K562 (cell line): ENCODE measurements at regions not wholly inside any gene's neighbourhood (a gene's known extent, or its start where the extent isn't known, plus 50 kb on each side); places are given as distances from the start of the nearest gene placed in this dataset.

Experiments used
- HDAC3 ChIP-seq: fragments of 450-650 bp; IDR thresholded peaks from 2 replicates; pipeline ENCODE4 v1.6.1; 2018; ENCODE audit warnings: borderline replicate concordance, mild to moderate bottlenecking, moderate library complexity; ENCODE audit not compliant: partially characterized antibody
- MAZ ChIP-seq, 2 experiments: fragments of 450-650 bp in 1 of 2; sonication (generic) in 1 of 2; formaldehyde crosslinking; IDR thresholded peaks in 1 of 2; conservative IDR thresholded peaks in 1 of 2; 2 replicates each; pipeline versions ENCODE4 v1.4.0 to v1.5.0; 2020; ENCODE audit warnings: mild to moderate bottlenecking in 1 of 2, missing genetic modification reagents in 1 of 2
- PTBP1 ChIP-seq: fragments of 200-400 bp; formaldehyde crosslinking; IDR thresholded peaks from 2 replicates; pipeline ENCODE4 v1.6.1; 2017; ENCODE audit warnings: low read depth, low read length
- SIN3B ChIP-seq: fragments of 450-650 bp; IDR thresholded peaks from 2 replicates; pipeline ENCODE4 v1.6.1; 2017; ENCODE audit warnings: low read depth, mild to moderate bottlenecking, moderate library complexity
- TRIM28 ChIP-seq: fragments of 450-650 bp; IDR thresholded peaks from 2 replicates; pipeline ENCODE4 v1.6.1; 2017
- XRCC5 ChIP-seq: fragments of 200-400 bp; formaldehyde crosslinking; IDR thresholded peaks from 2 replicates; pipeline ENCODE4 v1.6.1; 2017; ENCODE audit warnings: low read depth, mild to moderate bottlenecking, low read length
- ZNF174 ChIP-seq: fragments of 250-450 bp; sonication (Bioruptor Pico); IDR thresholded peaks from 2 replicates; pipeline ENCODE4 v1.4.0; 2020; ENCODE audit warnings: mild to moderate bottlenecking
- ZSCAN32 ChIP-seq: fragments of 450-650 bp; formaldehyde crosslinking; IDR thresholded peaks from 2 replicates; pipeline ENCODE4 v1.4.0; 2020; ENCODE audit warnings: mild to moderate bottlenecking, moderate library complexity
- TF ChIP-seq, protein P1 (sequence below): IDR thresholded peaks from 2 replicates; pipeline ENCODE4 v1.6.1; 2012; ENCODE audit warnings: low read depth, low read length, improper control_type of control experiment, borderline replicate concordance
- TF ChIP-seq, protein P2 (sequence below): fragments of 150-350 bp; conservative IDR thresholded peaks from 2 replicates; pipeline ENCODE4 v1.6.1; 2014; ENCODE audit warnings: low read length

DNA sequence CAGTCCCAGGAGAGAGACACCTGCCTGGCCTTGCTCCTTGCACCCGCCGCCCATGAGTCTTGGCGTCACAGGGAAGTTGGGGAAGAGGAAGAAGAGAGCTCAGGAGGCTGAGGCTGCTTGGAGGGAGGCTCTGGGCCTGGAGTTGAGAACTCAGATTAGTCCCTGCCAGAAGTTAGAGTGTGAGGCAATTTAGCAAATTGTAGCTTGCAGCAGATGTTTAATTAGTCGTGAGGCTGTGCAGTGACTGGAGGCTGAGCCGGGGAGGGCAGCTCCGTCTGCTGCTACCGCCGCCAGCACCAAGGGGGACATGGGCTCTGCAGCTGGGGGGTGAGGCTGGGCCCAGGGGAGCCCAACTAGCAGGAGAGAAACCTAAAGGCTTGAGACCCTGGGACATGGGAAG, 738.3 kb upstream of the EEF2KMT start (continued):
- TF ChIP-seq XRCC5, result no peak
- no peak for TF ChIP-seq MAZ (CRISPR knock-in tag; conservative IDR thresholded peaks at IDR 0.05 in 1 of 2, IDR thresholded peaks at IDR 0.05 in 1 of 2)
- TF ChIP-seq, protein P1, sequence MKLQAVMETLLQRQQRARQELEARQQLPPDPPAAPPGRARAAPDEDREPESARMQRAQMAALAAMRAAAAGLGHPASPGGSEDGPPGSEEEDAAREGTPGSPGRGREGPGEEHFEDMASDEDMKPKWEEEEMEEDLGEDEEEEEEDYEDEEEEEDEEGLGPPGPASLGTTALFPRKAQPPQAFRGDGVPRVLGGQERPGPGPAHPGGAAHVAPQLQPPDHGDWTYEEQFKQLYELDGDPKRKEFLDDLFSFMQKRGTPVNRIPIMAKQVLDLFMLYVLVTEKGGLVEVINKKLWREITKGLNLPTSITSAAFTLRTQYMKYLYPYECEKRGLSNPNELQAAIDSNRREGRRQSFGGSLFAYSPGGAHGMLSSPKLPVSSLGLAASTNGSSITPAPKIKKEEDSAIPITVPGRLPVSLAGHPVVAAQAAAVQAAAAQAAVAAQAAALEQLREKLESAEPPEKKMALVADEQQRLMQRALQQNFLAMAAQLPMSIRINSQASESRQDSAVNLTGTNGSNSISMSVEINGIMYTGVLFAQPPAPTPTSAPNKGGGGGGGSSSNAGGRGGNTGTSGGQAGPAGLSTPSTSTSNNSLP, result no peak
- TF ChIP-seq HDAC3, result no peak
- no peak for TF ChIP-seq TRIM28
- no peak for TF ChIP-seq PTBP1
- TF ChIP-seq SIN3B, result no peak
- TF ChIP-seq, protein P2, sequence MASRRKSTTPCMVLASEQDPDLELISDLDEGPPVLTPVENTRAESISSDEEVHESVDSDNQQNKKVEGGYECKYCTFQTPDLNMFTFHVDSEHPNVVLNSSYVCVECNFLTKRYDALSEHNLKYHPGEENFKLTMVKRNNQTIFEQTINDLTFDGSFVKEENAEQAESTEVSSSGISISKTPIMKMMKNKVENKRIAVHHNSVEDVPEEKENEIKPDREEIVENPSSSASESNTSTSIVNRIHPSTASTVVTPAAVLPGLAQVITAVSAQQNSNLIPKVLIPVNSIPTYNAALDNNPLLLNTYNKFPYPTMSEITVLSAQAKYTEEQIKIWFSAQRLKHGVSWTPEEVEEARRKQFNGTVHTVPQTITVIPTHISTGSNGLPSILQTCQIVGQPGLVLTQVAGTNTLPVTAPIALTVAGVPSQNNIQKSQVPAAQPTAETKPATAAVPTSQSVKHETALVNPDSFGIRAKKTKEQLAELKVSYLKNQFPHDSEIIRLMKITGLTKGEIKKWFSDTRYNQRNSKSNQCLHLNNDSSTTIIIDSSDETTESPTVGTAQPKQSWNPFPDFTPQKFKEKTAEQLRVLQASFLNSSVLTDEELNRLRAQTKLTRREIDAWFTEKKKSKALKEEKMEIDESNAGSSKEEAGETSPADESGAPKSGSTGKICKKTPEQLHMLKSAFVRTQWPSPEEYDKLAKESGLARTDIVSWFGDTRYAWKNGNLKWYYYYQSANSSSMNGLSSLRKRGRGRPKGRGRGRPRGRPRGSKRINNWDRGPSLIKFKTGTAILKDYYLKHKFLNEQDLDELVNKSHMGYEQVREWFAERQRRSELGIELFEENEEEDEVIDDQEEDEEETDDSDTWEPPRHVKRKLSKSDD, result no peak
- no peak for TF ChIP-seq ZSCAN32 (CRISPR knock-in tag)
- no peak for TF ChIP-seq ZNF174 (CRISPR knock-in tag)
- TF ChIP-seq, all 486 proteins: peak for 0
